Prostate gland (tissue), 2 donors: ENCODE measurements at regions not wholly inside any gene's neighbourhood (a gene's known extent, or its start where the extent isn't known, plus 50 kb on each side); places are given as distances from the start of the nearest gene placed in this dataset.

Experiments
- DNase-seq: peaks from one replicate; pipeline ENCODE4 v3.0.0-alpha.2; 2019; ENCODE audit warnings: low spot score
- H3K27ac ChIP-seq, 2 donors: fragments of 200-600 bp; sonication (generic); 2 replicates each; pipeline ENCODE4 v1.5.1; 2017 to 2019
- H3K27me3 ChIP-seq: fragments of 200-600 bp; sonication (generic); replicated peaks from 2 replicates; pipeline ENCODE4 v1.5.1; 2019; ENCODE audit not compliant: insufficient read depth
- H3K36me3 ChIP-seq, 2 donors: fragments of 200-600 bp; sonication (generic); 1 replicate in 1 of 2; 2 replicates in 1 of 2; pipeline versions ENCODE4 v1.5.1 to v1.8.1; 2017 to 2019
- H3K4me1 ChIP-seq: fragments of 200-600 bp; sonication (generic); replicated peaks from 2 replicates; pipeline ENCODE4 v1.5.1; 2019
- H3K4me3 ChIP-seq, 2 donors: fragments of 200-600 bp; sonication (generic); 2 replicates each; pipeline ENCODE4 v1.5.1; 2017 to 2019
- H3K9me3 ChIP-seq: fragments of 200-600 bp; sonication (generic); 2 replicates; pipeline ENCODE4 v1.5.1; 2017
- POLR2A ChIP-seq: fragments of 450-650 bp; IDR thresholded peaks from one replicate; pipeline ENCODE4 v1.6.1; 2016; ENCODE audit warnings: antibody characterized with exemption, mild to moderate bottlenecking
- POLR2AphosphoS5 ChIP-seq: sonication (generic); formaldehyde crosslinking; IDR thresholded peaks from one replicate; pipeline ENCODE4 v1.6.1; 2017; ENCODE audit warnings: antibody characterized with exemption
- WGBS: methylation state at CpG from one replicate; pipeline ENCODE4 v1.1.5; 2018; 5-methylcytosine and 5-hydroxymethylcytosine counted together
- intact Hi-C: fragments of 100-400 bp; cut with DNase I; formaldehyde crosslinking; loops from one replicate; pipeline ENCODE4 v1.14.2; 2022
- TF ChIP-seq, protein P1 (sequence below), 4 experiments: fragments of 200-600 bp in 2 of 4; fragments of 450-650 bp in 2 of 4; sonication (generic) in 2 of 4; IDR thresholded peaks; 1 replicate in 3 of 4; 2 replicates in 1 of 4; pipeline ENCODE4 v1.5.1; 2016 to 2019; ENCODE audit warnings: antibody characterized with exemption in 4 of 4, mild to moderate bottlenecking in 2 of 4, moderate library complexity in 2 of 4

DNA sequence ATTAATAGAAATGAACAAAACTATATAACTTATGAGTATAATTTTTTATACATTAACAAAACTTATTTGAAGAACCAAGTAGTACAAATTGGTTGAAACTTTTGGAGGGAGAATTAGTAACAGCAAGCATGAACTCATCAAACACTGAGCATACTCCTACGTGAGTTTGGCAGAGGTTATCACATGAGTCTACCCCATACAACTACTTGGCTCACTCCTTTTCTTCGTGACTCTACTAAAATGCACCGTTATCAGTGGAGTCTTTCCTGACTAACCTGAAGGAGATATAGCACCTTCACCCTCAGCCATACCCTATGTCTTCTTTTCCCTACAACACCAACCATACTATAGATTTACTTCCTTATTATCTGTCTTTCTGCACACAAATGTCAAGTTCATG is 794.2 kb downstream of the TFAP2A start:
- Histone ChIP-seq H3K4me1 (no peaks in the 10 kb centered on the region), H3K4me3 (no peak overlapping the region), H3K27me3 (no peaks in the 10 kb centered on the region), H3K27ac (no peak overlapping the region), H3K9me3 (no peaks in the 10 kb centered on the region), H3K36me3 (no peaks in the 10 kb centered on the region)
- TF ChIP-seq POLR2A = no peak
- TF ChIP-seq, protein P1, sequence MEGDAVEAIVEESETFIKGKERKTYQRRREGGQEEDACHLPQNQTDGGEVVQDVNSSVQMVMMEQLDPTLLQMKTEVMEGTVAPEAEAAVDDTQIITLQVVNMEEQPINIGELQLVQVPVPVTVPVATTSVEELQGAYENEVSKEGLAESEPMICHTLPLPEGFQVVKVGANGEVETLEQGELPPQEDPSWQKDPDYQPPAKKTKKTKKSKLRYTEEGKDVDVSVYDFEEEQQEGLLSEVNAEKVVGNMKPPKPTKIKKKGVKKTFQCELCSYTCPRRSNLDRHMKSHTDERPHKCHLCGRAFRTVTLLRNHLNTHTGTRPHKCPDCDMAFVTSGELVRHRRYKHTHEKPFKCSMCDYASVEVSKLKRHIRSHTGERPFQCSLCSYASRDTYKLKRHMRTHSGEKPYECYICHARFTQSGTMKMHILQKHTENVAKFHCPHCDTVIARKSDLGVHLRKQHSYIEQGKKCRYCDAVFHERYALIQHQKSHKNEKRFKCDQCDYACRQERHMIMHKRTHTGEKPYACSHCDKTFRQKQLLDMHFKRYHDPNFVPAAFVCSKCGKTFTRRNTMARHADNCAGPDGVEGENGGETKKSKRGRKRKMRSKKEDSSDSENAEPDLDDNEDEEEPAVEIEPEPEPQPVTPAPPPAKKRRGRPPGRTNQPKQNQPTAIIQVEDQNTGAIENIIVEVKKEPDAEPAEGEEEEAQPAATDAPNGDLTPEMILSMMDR (IDR thresholded peaks at IDR 0.05) = no peak
- no peak for TF ChIP-seq POLR2AphosphoS5
- DNase-seq = no peak
- WGBS = 80% methylated on average over 3 of the region's 3 CpGs
- intact Hi-C loops = no loop called here

DNA sequence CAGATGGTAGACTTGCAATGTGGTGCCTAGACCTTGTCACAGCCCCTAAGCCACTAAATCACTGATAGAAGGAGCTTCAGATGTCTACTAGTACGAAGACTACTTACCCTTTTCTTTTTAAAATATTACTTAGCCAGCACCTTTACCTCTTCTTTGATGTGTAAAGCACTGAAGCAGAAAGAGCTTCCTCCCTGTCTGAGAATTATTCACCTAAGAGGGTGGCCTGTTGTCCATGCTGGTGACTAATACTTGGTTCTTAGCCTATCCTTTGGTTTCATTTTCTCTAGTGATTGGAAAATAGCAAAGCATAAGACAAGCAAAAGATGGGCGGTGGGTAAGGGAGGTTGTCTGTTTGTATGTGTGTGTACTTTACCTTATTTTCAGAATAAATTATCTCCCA is 794.6 kb downstream of the TFAP2A start:
- no peak for TF ChIP-seq POLR2A
- TF ChIP-seq, protein P1 (IDR thresholded peaks at IDR 0.05) = no peak
- no peak for TF ChIP-seq POLR2AphosphoS5
- 94% methylated on average over 2 of the region's 2 CpGs for WGBS
- intact Hi-C loops = no loop called here
- Histone ChIP-seq H3K9me3 (no peaks in the 10 kb centered on the region), H3K4me3 (no peak overlapping the region), H3K4me1 (no peaks in the 10 kb centered on the region), H3K27me3 (no peaks in the 10 kb centered on the region), H3K36me3 (no peaks in the 10 kb centered on the region), H3K27ac (no peak overlapping the region)
- DNase-seq = no peak

DNA sequence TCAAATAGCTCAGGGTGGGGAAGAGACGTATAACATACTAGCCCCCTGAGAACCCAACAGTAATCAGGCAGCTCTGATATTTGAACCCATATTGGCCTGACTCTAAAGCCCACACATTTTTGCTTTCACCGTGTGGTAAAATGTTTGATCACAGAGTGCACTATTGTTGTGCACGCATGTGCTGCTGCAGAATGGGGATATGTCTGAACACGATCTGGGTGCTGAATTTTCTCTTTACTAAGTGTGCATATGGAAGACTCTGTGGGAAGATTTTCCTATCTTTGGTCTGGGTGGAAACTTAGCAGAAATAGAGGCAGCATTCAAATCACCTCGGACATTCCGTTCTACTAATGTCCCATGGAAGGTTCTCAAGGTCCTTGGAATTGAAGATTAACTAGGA is 800.1 kb downstream of the TFAP2A start:
- no peak for DNase-seq
- no peak overlapping the region for H3K4me3 ChIP-seq
- no peaks in the 10 kb centered on the region for H3K4me1 ChIP-seq
- intact Hi-C loops = no loop called here
- no peaks in the 10 kb centered on the region for H3K27me3 ChIP-seq
- H3K36me3 ChIP-seq = no peaks in the 10 kb centered on the region
- H3K9me3 ChIP-seq = no peaks in the 10 kb centered on the region
- 56% methylated on average over 6 of the region's 6 CpGs for WGBS
- TF ChIP-seq, protein P1 (IDR thresholded peaks at IDR 0.05) = no peak
- H3K27ac ChIP-seq = no peak overlapping the region

DNA sequence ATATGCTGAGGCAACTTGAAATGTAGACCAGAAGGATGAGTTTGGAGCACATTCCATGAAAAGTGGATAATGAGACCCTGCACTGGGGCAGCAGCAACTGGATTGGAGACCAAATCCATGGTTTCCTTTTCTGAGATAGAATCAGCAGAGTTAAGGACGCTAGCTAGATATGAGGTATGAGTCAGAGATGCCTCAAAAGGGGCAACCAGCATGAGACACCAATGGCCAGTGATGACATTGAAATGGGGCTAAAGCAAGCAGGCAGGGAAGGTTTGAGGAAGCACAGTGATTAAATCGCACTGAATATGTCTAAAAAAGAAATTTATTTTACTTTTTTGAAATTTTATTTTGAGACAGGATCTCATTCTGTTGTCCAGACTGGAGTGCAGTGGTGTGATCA is 802.4 kb downstream of the TFAP2A start:
- no peak for DNase-seq
- 91% methylated on average over 2 of the region's 2 CpGs for WGBS
- H3K36me3 ChIP-seq = no peaks in the 10 kb centered on the region
- no peak overlapping the region for H3K27ac ChIP-seq
- TF ChIP-seq, protein P1 (IDR thresholded peaks at IDR 0.05) = no peak
- no peak for TF ChIP-seq POLR2A
- TF ChIP-seq POLR2AphosphoS5 = no peak
- H3K4me1 ChIP-seq = no peaks in the 10 kb centered on the region
- intact Hi-C loops = no loop called here
- H3K27me3 ChIP-seq = no peaks in the 10 kb centered on the region
- H3K9me3 ChIP-seq = no peaks in the 10 kb centered on the region
- H3K4me3 ChIP-seq = no peak overlapping the region

DNA sequence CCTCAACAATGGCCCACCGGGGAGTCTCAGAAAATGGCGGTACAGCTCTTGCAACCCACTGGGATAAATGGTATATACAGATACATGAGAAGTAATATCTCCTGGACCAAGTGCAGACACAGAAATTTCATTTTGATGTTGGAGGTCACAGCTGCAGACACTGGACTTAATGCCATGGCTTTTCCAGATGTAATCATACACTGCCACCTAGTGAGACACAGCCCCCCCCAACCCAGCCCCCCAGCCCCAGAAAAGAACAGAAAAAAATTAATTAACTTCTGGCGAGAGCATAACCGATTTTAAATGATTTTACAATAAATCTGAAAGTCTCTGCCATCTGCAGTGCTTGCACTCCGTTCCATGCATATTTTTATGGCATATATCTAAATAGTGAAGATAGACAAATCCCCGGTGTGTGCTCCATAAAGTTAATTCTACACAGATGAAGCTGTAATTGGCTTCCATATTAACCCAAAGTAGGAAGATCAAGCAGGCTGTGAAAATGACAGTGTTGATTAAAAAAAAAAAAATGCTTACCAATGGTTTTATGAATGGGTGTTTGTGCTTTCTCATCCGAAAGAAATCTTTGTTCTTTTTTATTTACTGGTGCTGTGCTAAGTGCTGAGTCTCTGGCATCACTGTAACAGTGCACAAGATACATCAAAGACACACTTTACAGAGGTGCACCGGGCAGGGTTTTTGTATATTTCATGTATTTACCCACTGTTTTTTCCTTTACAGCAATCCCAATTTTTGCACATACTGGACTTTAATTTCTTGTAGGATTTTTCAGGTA is 804.1 kb downstream of the TFAP2A start:
- DNase-seq = no peak
- WGBS = 49% methylated on average over 8 of the region's 8 CpGs
- intact Hi-C loops = no loop called here
- Histone ChIP-seq H3K27me3 (no peaks in the 10 kb centered on the region), H3K9me3 (no peaks in the 10 kb centered on the region), H3K36me3 (no peaks in the 10 kb centered on the region), H3K27ac (no peak overlapping the region), H3K4me1 (no peaks in the 10 kb centered on the region), H3K4me3 (no peak overlapping the region)
- TF ChIP-seq POLR2A = no peak
- TF ChIP-seq, protein P1 (IDR thresholded peaks at IDR 0.05) = no peak
- TF ChIP-seq POLR2AphosphoS5 = peak; percentile 34
